C4-2B (cell line): ENCODE measurements at regions not wholly inside any gene's neighbourhood (a gene's known extent, or its start where the extent isn't known, plus 50 kb on each side); places are given as distances from the start of the nearest gene placed in this dataset.

Experiments used
- H3K27ac ChIP-seq: fragments of 450-650 bp; 2 replicates; pipeline ENCODE4 v1.5.1; 2017
- ZFX ChIP-seq: fragments of 450-650 bp; IDR thresholded peaks from 2 replicates; pipeline ENCODE4 v1.6.1; 2017
- TF ChIP-seq, protein P1 (sequence below): fragments of 450-650 bp; conservative IDR thresholded peaks from 2 replicates; pipeline ENCODE4 v1.5.1; 2017; ENCODE audit warnings: mild to moderate bottlenecking

- no peak for TF ChIP-seq ZFX
- TF ChIP-seq, protein P1, sequence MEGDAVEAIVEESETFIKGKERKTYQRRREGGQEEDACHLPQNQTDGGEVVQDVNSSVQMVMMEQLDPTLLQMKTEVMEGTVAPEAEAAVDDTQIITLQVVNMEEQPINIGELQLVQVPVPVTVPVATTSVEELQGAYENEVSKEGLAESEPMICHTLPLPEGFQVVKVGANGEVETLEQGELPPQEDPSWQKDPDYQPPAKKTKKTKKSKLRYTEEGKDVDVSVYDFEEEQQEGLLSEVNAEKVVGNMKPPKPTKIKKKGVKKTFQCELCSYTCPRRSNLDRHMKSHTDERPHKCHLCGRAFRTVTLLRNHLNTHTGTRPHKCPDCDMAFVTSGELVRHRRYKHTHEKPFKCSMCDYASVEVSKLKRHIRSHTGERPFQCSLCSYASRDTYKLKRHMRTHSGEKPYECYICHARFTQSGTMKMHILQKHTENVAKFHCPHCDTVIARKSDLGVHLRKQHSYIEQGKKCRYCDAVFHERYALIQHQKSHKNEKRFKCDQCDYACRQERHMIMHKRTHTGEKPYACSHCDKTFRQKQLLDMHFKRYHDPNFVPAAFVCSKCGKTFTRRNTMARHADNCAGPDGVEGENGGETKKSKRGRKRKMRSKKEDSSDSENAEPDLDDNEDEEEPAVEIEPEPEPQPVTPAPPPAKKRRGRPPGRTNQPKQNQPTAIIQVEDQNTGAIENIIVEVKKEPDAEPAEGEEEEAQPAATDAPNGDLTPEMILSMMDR: no peak
- H3K27ac ChIP-seq: no peak overlapping the region
These were observed 388.2 kb upstream of the RPS23 start for GRCh38 chr5:82666312-82666711.

DNA sequence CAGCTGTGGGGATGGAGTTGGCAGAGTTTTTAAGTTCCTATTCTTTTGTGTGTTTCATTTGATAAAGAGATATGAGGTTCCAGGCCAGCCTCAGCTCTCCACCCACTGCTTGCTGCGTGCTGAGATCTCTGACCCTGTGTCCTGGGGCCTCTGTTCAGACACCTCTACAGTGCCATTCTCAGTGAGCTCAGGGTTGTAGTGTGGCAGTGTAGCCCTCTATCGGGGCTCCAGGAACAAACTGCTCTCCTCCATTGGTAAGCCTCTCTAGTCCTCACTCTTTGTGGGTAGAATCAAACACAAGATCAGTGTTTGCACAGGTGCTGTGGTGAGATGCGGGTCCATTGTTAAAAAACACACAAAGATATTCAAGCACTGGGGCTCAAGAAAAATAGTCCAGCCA lies 386.6 kb upstream of the RPS23 start:
- TF ChIP-seq, protein P1: no peak
- no peak for TF ChIP-seq ZFX
- H3K27ac ChIP-seq: no peak overlapping the region

- TF ChIP-seq, protein P1: no peak
- no peak for TF ChIP-seq ZFX
- no peak overlapping the region for H3K27ac ChIP-seq
These were observed 385.1 kb upstream of the RPS23 start for GRCh38 chr5:82663225-82663624.

DNA sequence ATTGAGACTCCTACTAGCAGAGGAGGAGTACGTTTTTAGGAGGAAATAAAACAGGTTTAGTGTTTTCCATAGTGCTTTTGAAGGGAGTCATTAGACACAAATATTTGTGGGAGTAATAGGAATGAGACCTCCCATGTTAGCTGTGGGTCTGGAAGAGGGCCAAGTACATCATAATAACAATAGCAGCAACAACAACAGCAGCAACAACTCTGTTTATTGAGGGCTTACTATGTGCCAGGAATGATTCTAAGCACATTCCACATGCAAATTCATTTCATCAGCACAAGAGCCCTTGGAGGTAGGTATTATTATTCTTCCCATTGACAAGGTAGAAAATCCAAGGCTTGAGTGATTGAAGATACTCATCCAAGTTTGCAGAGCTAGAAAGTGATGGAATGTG lies 384.2 kb upstream of the RPS23 start:
- no peak overlapping the region for H3K27ac ChIP-seq
- TF ChIP-seq, protein P1: no peak
- no peak for TF ChIP-seq ZFX

- TF ChIP-seq, protein P1: no peak
- no peak for TF ChIP-seq ZFX
These were observed 383.8 kb upstream of the RPS23 start for GRCh38 chr5:82661933-82662332.

GRCh38 chr5:82661462-82661861 lies 383.3 kb upstream of the RPS23 start:
- TF ChIP-seq ZFX: no peak
- TF ChIP-seq, protein P1: no peak
- H3K27ac ChIP-seq: no peak overlapping the region

More at GRCh38 chr5:82661933-82662332, 383.8 kb upstream of the RPS23 start:
- H3K27ac ChIP-seq: no peak overlapping the region

GRCh38 chr5:82659115-82659514 lies 381.0 kb upstream of the RPS23 start:
- TF ChIP-seq, protein P1: no peak
- no peak for TF ChIP-seq ZFX
- H3K27ac ChIP-seq: no peak overlapping the region
